Heart left ventricle (tissue), 16 donors: ENCODE measurements at regions not wholly inside any gene's neighbourhood (a gene's known extent, or its start where the extent isn't known, plus 50 kb on each side); places are given as distances from the start of the nearest gene placed in this dataset.

Experiments used
- ATAC-seq, 4 donors: fragments of 200-7000 bp; cut with Tn5 transposase; one replicate each; pipeline ENCODE4 v1.9.1; 2020 to 2022; ENCODE audit warnings: moderate library complexity in 4 of 4, mild to moderate bottlenecking in 3 of 4, moderate number of reproducible peaks in 1 of 4
- DNase-seq, 5 donors: peaks; one replicate each; pipeline ENCODE4 v3.0.0-alpha.2; 2020
- H3K27ac ChIP-seq, 12 donors: fragments of 200-600 bp; sonication (generic) in 4 of 12; one replicate each; pipeline versions ENCODE4 v1.5.0 to v1.8.0; 2016 to 2022; ENCODE audit warnings: mild to moderate bottlenecking in 2 of 12
- H3K27me3 ChIP-seq, 9 donors: fragments of 200-600 bp; sonication (generic) in 2 of 9; one replicate each; pipeline versions ENCODE4 v1.5.1 to v1.8.0; 2016 to 2022; ENCODE audit warnings: mild to moderate bottlenecking in 3 of 9
- H3K36me3 ChIP-seq, 9 donors: fragments of 200-600 bp; sonication (generic) in 2 of 9; one replicate each; pipeline versions ENCODE4 v1.5.0 to v1.8.0; 2018 to 2022; ENCODE audit warnings: mild to moderate bottlenecking in 2 of 9
- H3K4me1 ChIP-seq, 12 donors: fragments of 200-600 bp; sonication (generic) in 4 of 12; one replicate each; pipeline versions ENCODE4 v1.5.0 to v1.8.0; 2016 to 2022; ENCODE audit warnings: mild to moderate bottlenecking in 3 of 12
- H3K4me3 ChIP-seq, 12 donors: fragments of 200-600 bp; sonication (generic) in 4 of 12; one replicate each; pipeline versions ENCODE4 v1.5.0 to v1.8.0; 2017 to 2022; ENCODE audit warnings: mild to moderate bottlenecking in 9 of 12, moderate library complexity in 4 of 12
- H3K9me3 ChIP-seq, 12 donors: fragments of 200-600 bp; sonication (generic) in 4 of 12; one replicate each; pipeline versions ENCODE4 v1.5.0 to v1.8.0; 2016 to 2022; ENCODE audit warnings: mild to moderate bottlenecking in 1 of 12
- POLR2A ChIP-seq, 2 donors: fragments of 450-650 bp; IDR thresholded peaks; one replicate each; pipeline ENCODE4 v1.6.1; 2017; ENCODE audit warnings: antibody characterized with exemption in 2 of 2, mild to moderate bottlenecking in 2 of 2, moderate library complexity in 2 of 2
- WGBS, 4 donors: extraction: QIAGEN DNeasy Blood & Tissue Kit in 2 of 4; methylation state at CpG; one replicate each; pipeline versions ENCODE4 v1.1.5 to v1.1.7; 2013 to 2018; 5-methylcytosine and 5-hydroxymethylcytosine counted together
- intact Hi-C, 10 donors: fragments of 100-400 bp; cut with DNase I; formaldehyde crosslinking; loops; one replicate each; pipeline versions ENCODE4 v1.11.1 to v1.14.2; 2022
- TF ChIP-seq, protein P1 (sequence below), 12 donors: fragments of 200-600 bp; sonication (generic) in 4 of 12; IDR thresholded peaks; one replicate each; pipeline versions ENCODE4 v1.5.0 to v1.8.0; 2018 to 2022; ENCODE audit warnings: antibody characterized with exemption in 12 of 12, mild to moderate bottlenecking in 5 of 12
- donor health status: ischemic (EF 13 %, LVEDD 7.1; RV severe dilation, severe dysfunction).
- donor health status: healthy with polysubstance abuse.
- donor health status: DM: no; HTN: yes; CAD: no.
- donor health status: DM: no; HTN: no; CAD: no.
- donor health status: ischemic (EF 25% LVEDD 6.9; RV normal size, moderate dysfunction).
- donor health status: ischemic (EF 25% LVEDD 5.7; RV mildly dilated, moderate dysfunction).
- donor health status: healthy.
- donor health status: DM: yes; HTN: yes; CAD: no.
- donor health status: ischemic (EF 35%, LVEDD 5.7; RV mildly dilated, moderate dysfunction).
- donor health status: nonischemic (EF 11% LVEDD 7.7; RV severe dilation, severe dysfunction).
- donor health status: DM: yes; HTN: yes; CAD: no.
- donor health status: PGD.
- donor health status: ischemic (EF 29% LVEDD 5.4; RV normal size, mild dysfunction).
- donor health status: nonischemic (EF 23%, LVEDD 6.1; RV moderate dilation, normal function).

DNA sequence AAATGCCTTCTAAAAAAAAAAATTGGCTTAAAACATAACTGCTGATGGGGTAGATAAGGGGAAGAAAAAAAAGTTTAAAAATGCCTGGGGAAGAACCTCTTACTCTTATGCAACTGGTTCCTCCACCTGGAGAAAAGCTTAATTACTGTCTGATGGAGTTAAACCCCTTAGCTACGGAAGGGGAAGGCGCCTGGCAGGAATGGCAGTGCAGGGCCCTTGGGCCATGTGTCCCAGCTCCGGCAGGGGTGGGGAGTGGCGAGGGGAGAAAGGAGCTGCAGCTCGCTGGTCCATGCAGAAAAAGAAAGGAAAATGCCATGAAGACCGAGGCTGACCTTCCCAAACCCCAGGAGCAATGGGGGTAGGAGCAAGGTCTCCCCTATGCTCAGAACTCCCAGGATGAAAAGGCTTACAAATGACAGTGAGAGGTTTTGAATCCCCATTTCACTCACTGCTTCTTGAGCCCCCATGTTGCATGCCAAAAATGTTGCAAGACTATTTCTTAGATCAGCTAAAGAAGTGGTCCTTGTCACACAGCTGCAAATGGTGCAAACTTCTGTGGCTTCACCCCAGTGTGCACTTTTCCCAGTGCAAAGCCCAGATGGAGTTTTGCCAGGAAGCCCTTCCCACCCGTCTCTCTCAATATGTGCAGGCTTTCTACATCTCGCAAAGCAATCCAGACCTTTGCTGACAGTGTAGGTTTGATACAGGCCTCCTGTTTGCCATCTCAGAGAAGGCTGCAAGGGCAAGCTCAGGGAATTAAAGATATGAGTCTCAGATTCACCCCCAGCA, 204.8 kb upstream of the CT83 start:
- 45 to 58% (median 50%) methylated on average over 8 of the region's 8 CpGs for WGBS, 4 donors
- Histone ChIP-seq H3K27ac (no peak overlapping the region), H3K9me3 (no peaks in the 10 kb centered on the region), H3K4me1 (no peaks in the 10 kb centered on the region), H3K27me3 (no peaks in the 10 kb centered on the region), H3K4me3 (no peak overlapping the region), H3K36me3 (no peaks in the 10 kb centered on the region)
- ATAC-seq, result no peak
- intact Hi-C loops, result no loop called here
- TF ChIP-seq, protein P1, sequence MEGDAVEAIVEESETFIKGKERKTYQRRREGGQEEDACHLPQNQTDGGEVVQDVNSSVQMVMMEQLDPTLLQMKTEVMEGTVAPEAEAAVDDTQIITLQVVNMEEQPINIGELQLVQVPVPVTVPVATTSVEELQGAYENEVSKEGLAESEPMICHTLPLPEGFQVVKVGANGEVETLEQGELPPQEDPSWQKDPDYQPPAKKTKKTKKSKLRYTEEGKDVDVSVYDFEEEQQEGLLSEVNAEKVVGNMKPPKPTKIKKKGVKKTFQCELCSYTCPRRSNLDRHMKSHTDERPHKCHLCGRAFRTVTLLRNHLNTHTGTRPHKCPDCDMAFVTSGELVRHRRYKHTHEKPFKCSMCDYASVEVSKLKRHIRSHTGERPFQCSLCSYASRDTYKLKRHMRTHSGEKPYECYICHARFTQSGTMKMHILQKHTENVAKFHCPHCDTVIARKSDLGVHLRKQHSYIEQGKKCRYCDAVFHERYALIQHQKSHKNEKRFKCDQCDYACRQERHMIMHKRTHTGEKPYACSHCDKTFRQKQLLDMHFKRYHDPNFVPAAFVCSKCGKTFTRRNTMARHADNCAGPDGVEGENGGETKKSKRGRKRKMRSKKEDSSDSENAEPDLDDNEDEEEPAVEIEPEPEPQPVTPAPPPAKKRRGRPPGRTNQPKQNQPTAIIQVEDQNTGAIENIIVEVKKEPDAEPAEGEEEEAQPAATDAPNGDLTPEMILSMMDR (IDR thresholded peaks at IDR 0.05), result no peak
- TF ChIP-seq POLR2A (IDR thresholded peaks at IDR 0.05), result no peak
- peak in 2 of 5 donors; percentile 33 to 40 for DNase-seq

DNA sequence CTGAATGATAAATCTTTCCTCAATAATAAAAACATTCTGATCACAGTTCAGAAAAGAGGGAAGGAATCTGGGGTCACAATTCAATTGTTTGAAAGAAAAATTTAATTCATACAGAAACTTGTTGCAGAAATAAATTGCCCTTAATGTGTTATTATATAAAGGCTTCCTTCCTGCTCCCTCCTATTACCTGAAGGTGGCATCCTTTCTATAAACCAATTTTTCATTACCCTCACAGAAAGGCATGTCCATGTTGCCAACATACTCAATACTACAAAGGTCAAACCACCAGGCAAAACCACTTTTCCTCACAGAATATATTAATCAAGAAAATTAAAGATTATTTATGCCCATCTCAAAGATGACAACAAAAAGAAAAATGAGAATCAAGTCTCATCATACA, 194.3 kb upstream of the CT83 start:
- no peaks in the 10 kb centered on the region for H3K27me3 ChIP-seq
- H3K27ac ChIP-seq, result no peak overlapping the region
- no peak for ATAC-seq
- H3K4me3 ChIP-seq, result no peak overlapping the region
- intact Hi-C loops, result no loop called here
- H3K36me3 ChIP-seq, result no peaks in the 10 kb centered on the region
- TF ChIP-seq POLR2A (IDR thresholded peaks at IDR 0.05), result no peak
- TF ChIP-seq, protein P1 (IDR thresholded peaks at IDR 0.05), result no peak
- DNase-seq, result no peak
- H3K4me1 ChIP-seq, result no peaks in the 10 kb centered on the region
- peaks cover 0 to 11% (median 0%) of the 10 kb centered on the region in 12 donors for H3K9me3 ChIP-seq

DNA sequence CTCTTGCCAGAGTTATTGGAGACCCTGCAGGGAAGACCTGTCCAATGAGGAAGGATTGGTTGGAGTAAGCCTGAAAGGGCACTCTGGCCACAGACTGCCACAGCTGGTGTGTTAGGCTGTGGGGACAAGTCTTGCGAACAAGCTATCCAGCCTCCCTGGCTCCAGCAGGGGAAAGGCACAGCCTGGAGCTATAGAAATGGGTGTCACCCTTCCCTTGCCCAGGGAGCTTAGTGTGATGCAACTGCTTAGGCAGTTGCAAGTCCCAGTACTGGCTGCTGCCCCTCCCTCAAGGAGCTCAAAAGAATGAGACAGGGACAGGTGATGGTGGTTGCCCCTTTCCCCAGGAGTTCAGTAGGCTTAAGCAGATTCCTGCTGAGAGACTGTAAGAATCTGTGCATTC, 165.7 kb upstream of the CT83 start:
- WGBS, 4 donors, result 67 to 100% (median 95%) methylated on average over 1 of the region's 1 CpG
- Histone ChIP-seq H3K36me3 (no peaks in the 10 kb centered on the region), H3K27me3 (no peaks in the 10 kb centered on the region), H3K4me3 (no peak overlapping the region), H3K27ac (no peak overlapping the region), H3K4me1 (no peaks in the 10 kb centered on the region), H3K9me3 (peaks cover 0 to 6% (median 0%) of the 10 kb centered on the region in 12 donors)
- no peak for TF ChIP-seq POLR2A (IDR thresholded peaks at IDR 0.05)
- TF ChIP-seq, protein P1 (IDR thresholded peaks at IDR 0.05), result no peak
- no peak for ATAC-seq
- DNase-seq, result no peak
- intact Hi-C loops, result no loop called here

DNA sequence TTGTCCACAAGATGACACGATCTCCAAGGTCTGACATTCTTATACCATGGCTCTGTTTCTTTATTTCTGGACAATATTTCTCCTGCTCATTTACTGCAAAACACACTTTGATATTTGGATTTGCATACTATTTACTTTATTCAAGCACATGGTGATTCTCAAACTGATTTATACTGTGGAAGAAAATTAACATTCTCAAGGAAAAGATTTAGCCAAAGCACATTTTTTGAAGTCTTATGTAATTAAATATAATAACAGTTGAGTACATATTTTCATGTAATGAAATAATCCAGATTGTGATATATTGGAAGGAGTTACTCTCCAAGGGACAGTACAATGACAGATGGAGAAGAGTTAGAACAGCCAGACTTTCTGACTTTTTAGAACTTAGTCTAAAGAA, 155.8 kb upstream of the CT83 start:
- Histone ChIP-seq H3K4me3 (no peak overlapping the region), H3K27me3 (no peaks in the 10 kb centered on the region), H3K36me3 (no peaks in the 10 kb centered on the region), H3K27ac (peak overlapping the region in 1 of 12 donors; percentile 43), H3K9me3 (no peaks in the 10 kb centered on the region), H3K4me1 (no peaks in the 10 kb centered on the region)
- ATAC-seq (no peak), DNase-seq (no peak)
- WGBS, 4 donors, result 25 to 51% (median 38%) methylated on average over 1 of the region's 1 CpG
- intact Hi-C loops, result no loop called here
- TF ChIP-seq, protein P1 (IDR thresholded peaks at IDR 0.05), result no peak
- no peak for TF ChIP-seq POLR2A (IDR thresholded peaks at IDR 0.05)
